Activated CD4-positive, alpha-beta memory T cell treated with anti-CD3 and anti-CD28 coated beads, Interleukin-2, amount 10 ng/mL, durations not matched to agents 7 days and 5 days (primary cell): ENCODE measurements at regions not wholly inside any gene's neighbourhood (a gene's known extent, or its start where the extent isn't known, plus 50 kb on each side); places are given as distances from the start of the nearest gene placed in this dataset.

Source experiments
- CTCF ChIA-PET: fragments of 350-600 bp; sonication (Branson Sonifier 250); formaldehyde crosslinking; loops from one replicate; lab custom pipeline; 2021; ENCODE audit warnings: antibody characterized with exemption, inconsistent platforms; lab: Charles Lee
- POLR2A ChIA-PET: fragments of 350-600 bp; sonication (Branson Sonifier 250); formaldehyde crosslinking; loops from one replicate; lab custom pipeline; 2021; ENCODE audit warnings: antibody characterized with exemption; lab: Charles Lee
- DNase-seq: peaks from one replicate; pipeline ENCODE4 v3.0.0-alpha.2; 2020
- H3K27ac Mint-ChIP-seq: one replicate; pipeline ENCODE4 v1.8.0; 2021; ENCODE audit warnings: mild to moderate bottlenecking, mixed read lengths
- H3K27me3 Mint-ChIP-seq: one replicate; pipeline ENCODE4 v1.8.0; 2021; ENCODE audit warnings: mixed read lengths
- H3K36me3 Mint-ChIP-seq: one replicate; pipeline ENCODE4 v1.8.0; 2021; ENCODE audit warnings: low read depth, mixed read lengths
- H3K4me1 Mint-ChIP-seq: one replicate; pipeline ENCODE4 v1.8.0; 2021; ENCODE audit warnings: mixed read lengths
- H3K4me3 Mint-ChIP-seq: one replicate; pipeline ENCODE4 v1.8.0; 2021; ENCODE audit warnings: mild to moderate bottlenecking, mixed read lengths
- H3K9me3 Mint-ChIP-seq: one replicate; pipeline ENCODE4 v1.8.0; 2021; ENCODE audit warnings: mixed read lengths

DNA sequence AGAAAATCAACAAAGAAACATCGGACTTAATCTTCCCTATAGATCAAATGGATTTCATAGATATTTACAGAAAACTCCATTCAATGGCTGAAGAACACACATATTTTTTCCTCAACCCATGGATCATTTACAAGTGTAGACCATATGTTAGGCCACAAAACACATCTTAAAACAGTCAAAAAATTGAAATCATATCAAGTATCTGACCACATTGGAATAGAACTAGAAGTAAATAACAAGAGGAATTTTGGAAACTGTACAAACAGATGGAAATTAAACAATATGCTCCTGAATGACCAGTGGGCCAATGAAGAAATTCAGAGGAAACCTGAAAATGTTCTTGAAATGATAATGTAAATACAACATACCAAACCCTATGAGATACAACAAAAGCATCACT, 323.1 kb upstream of the GPR149 start:
- Mint-ChIP-seq H3K36me3 (no peaks in the 10 kb centered on the region), H3K9me3 (no peaks in the 10 kb centered on the region), H3K27me3 (no peaks in the 10 kb centered on the region), H3K4me3 (no peak overlapping the region), H3K27ac (no peak overlapping the region), H3K4me1 (no peaks in the 10 kb centered on the region)
- DNase-seq: no peak
- ChIA-PET CTCF (no interaction called here), POLR2A (no interaction called here)

DNA sequence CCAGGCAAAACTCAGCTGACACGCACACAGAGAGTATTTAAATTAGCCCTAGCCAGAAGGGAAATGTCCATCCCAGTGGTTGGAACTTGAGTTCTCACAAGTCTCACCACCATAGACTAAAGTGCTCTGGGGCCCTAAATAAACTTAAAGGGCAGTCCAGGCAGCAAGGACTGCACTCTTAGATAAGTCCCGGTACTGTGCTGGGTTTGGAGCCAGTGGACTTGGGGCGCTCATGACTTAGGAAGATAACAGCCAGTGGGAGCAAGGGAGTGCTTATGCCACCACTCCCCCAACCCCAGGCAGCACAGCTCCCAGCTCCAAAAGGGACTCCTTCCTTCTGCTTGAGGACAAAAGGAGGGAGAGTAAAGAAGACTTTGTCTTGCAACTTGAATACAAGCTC, 319.5 kb upstream of the GPR149 start:
- Mint-ChIP-seq H3K36me3 (no peaks in the 10 kb centered on the region), H3K9me3 (no peaks in the 10 kb centered on the region)

DNA sequence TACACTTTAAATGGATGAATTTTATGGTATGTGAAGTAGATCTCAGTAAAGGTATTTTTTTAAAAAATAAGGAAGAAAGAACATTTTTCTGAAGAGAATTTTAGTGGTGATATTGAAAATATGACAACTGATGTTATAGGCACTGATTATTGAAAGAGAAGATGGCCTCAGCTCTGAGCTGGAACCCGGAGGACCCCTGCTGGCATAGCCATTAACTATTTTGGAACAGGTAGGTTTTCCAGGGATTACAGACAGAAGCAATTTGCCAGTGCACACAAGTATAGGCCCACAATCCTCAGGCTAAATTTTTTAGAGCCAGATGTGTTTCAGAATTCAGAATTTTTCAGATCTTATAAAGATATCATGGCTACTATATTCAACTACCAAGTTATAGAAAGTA, 315.9 kb upstream of the GPR149 start:
- POLR2A ChIA-PET: no interaction called here
- no peaks in the 10 kb centered on the region for H3K27me3 Mint-ChIP-seq
- H3K36me3 Mint-ChIP-seq: no peaks in the 10 kb centered on the region
- H3K4me3 Mint-ChIP-seq: no peak overlapping the region
- H3K27ac Mint-ChIP-seq: no peak overlapping the region
- no peak for DNase-seq
- no peaks in the 10 kb centered on the region for H3K4me1 Mint-ChIP-seq
- CTCF ChIA-PET: no interaction called here
- peaks cover 5% of the 10 kb centered on the region for H3K9me3 Mint-ChIP-seq

More for the DNA sequence above, 319.5 kb upstream of the GPR149 start:
- DNase-seq: no peak
- CTCF ChIA-PET: no interaction called here
- Mint-ChIP-seq H3K27me3 (no peaks in the 10 kb centered on the region), H3K4me3 (no peak overlapping the region), H3K4me1 (no peaks in the 10 kb centered on the region), H3K27ac (no peak overlapping the region)
- POLR2A ChIA-PET: no interaction called here

DNA sequence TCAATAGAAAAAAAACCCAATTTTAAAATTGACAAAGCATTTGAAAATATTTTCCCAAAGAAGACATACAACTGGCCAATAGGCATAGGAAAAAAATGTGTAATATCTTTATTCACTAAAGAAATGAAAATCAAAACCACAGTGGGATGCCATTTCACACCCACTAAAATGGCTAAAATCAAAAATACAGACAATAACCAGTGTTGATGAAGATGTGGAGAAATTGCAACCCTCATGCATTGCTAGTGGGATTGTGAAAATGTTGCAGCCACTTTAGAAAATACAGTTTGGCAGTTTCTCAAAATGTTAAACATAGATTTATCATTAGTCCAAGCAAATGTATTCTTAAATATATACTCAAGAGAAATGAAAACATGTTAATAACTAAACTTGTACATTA, 315.1 kb upstream of the GPR149 start:
- Mint-ChIP-seq H3K27ac (no peak overlapping the region), H3K27me3 (no peaks in the 10 kb centered on the region), H3K9me3 (peaks cover 5% of the 10 kb centered on the region), H3K36me3 (no peaks in the 10 kb centered on the region), H3K4me3 (no peak overlapping the region), H3K4me1 (no peaks in the 10 kb centered on the region)
- POLR2A ChIA-PET: no interaction called here
- CTCF ChIA-PET: no interaction called here
- DNase-seq: no peak

DNA sequence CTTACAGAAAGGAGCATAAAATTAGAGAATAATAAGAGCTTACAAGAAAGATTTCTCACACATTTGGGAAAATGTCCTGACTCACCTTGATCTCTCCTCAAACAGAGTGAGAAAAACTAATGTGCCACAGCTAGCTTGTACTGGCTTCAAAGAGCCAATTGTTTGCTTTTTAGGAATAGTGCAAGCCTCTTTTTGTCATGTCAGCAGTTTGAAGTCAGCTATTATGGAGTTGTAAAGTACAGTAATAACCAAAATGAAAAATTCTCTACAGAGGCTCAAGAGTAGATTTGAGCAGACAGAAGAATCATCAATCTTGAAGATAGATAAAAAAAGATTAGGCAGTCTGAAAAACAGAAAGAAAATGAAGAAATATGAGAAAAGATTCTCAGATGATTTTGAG, 313.4 kb upstream of the GPR149 start:
- POLR2A ChIA-PET: no interaction called here
- H3K27me3 Mint-ChIP-seq: no peaks in the 10 kb centered on the region
- no peak overlapping the region for H3K27ac Mint-ChIP-seq
- no peaks in the 10 kb centered on the region for H3K36me3 Mint-ChIP-seq
- no peaks in the 10 kb centered on the region for H3K4me1 Mint-ChIP-seq
- CTCF ChIA-PET: no interaction called here
- H3K4me3 Mint-ChIP-seq: no peak overlapping the region
- H3K9me3 Mint-ChIP-seq: peaks cover 7% of the 10 kb centered on the region
- no peak for DNase-seq

DNA sequence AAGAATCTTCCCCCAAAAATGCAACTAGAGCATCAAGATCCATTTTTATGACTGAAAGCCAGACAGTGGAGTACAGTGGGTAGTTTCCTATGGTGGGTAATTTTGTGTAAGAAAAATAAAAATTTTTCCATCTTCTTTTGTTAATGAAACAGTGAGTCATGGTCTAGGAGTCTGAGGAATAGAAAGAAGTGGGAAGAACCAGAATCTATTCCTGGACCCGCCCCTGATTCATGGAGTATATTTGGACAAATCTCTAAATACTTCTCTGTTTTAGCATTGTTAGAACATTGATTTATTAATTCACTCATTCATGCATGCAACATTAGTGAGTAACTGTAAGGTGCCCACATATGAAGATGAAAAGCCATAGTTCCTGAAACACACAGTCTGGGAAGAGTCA, 304.5 kb upstream of the GPR149 start:
- DNase-seq: no peak
- POLR2A ChIA-PET: no interaction called here
- no peaks in the 10 kb centered on the region for H3K27me3 Mint-ChIP-seq
- no peaks in the 10 kb centered on the region for H3K36me3 Mint-ChIP-seq
- CTCF ChIA-PET: no interaction called here
- no peak overlapping the region for H3K27ac Mint-ChIP-seq
- no peaks in the 10 kb centered on the region for H3K4me1 Mint-ChIP-seq
- no peak overlapping the region for H3K4me3 Mint-ChIP-seq
- H3K9me3 Mint-ChIP-seq: peaks cover 7% of the 10 kb centered on the region

DNA sequence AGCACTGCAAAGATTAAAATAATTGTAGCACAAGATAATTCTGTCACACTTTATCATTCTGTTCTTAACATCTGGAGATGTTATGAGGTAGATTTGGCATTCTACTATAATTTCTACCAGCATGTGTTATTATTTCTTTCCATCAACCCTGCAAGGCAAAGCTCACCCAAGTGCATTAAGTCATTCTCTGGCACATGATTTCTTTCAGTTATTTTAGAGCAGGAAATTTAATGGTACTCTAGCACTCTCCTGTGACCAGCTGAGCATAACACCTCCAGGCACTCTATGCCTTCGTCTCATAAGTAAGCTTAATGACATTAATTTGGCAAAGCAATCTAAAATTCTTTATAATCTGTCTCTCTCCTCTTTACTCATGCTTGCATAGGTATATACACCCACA, 300.2 kb upstream of the GPR149 start:
- Mint-ChIP-seq H3K4me3 (no peak overlapping the region), H3K36me3 (no peaks in the 10 kb centered on the region), H3K4me1 (no peaks in the 10 kb centered on the region), H3K27me3 (no peaks in the 10 kb centered on the region), H3K27ac (no peak overlapping the region), H3K9me3 (peaks cover 7% of the 10 kb centered on the region)
- CTCF ChIA-PET: no interaction called here
- POLR2A ChIA-PET: no interaction called here
- DNase-seq: no peak

DNA sequence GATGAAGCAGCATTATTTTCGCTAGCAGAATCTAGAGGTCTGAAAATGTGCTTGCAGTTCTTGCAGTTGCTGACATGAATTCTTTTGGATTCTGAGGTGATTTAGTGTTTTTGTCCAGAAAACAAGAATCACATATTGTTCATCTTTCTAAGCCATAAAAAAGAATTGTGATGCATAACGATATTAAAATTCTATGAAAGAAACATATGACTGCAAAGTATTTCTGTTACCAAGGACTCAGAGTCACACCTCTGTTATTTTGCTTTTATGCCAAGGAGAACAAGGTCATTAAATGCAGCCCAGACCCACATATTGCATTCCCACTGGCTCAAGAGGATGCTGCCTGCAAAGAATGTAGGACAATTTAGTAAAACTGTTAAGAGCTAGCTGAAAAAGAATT, 299.8 kb upstream of the GPR149 start:
- DNase-seq: no peak
- ChIA-PET CTCF (no interaction called here), POLR2A (no interaction called here)
- Mint-ChIP-seq H3K4me3 (no peak overlapping the region), H3K4me1 (no peaks in the 10 kb centered on the region), H3K27ac (no peak overlapping the region), H3K36me3 (no peaks in the 10 kb centered on the region), H3K9me3 (peaks cover 7% of the 10 kb centered on the region), H3K27me3 (no peaks in the 10 kb centered on the region)

DNA sequence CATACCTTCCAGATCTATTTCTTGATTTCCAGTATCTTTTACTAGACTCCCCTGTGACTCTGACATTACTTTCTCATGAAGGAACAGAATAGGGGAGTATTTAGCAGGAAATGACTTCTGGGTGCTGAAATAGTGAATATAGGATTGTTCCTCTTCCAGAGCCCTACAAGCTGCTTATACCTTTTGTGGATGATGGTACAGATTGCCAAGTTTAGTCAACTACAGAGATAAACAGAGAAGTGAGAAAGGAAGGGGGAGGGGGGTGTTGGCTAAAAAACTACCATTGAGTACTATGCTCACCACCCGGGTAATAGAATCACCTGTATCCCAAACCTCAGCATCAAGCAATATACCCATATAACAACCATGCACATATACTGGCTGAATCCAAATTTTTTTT, 298.3 kb upstream of the GPR149 start:
- no peaks in the 10 kb centered on the region for H3K36me3 Mint-ChIP-seq
- no peaks in the 10 kb centered on the region for H3K27me3 Mint-ChIP-seq
- no peaks in the 10 kb centered on the region for H3K4me1 Mint-ChIP-seq
- no peak for DNase-seq
- H3K9me3 Mint-ChIP-seq: peaks cover 7% of the 10 kb centered on the region
- H3K4me3 Mint-ChIP-seq: no peak overlapping the region
- ChIA-PET POLR2A (no interaction called here), CTCF (no interaction called here)
- H3K27ac Mint-ChIP-seq: no peak overlapping the region

DNA sequence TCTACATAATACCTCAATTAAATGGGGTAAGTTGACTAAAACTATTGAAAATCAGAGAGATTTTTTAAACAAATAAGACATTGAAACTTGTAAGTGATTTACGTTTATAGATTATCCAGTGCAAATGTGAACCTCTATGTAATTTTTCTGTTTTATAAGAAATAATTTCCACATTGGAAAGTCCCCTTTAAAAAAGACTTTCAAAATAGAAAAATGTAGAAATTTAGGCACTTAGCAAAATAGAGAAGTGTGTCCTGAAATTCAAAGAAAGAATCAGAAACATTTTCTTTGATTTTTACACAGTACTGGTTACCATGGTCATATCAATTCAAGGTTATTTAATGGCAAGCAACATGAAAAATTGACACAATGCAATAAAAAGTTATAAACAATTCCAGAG, 290.9 kb upstream of the GPR149 start:
- ChIA-PET CTCF (no interaction called here), POLR2A (no interaction called here)
- no peaks in the 10 kb centered on the region for H3K36me3 Mint-ChIP-seq
- DNase-seq: no peak
- no peaks in the 10 kb centered on the region for H3K4me1 Mint-ChIP-seq
- no peak overlapping the region for H3K4me3 Mint-ChIP-seq
- no peaks in the 10 kb centered on the region for H3K27me3 Mint-ChIP-seq
- H3K27ac Mint-ChIP-seq: no peak overlapping the region
- peaks cover 4% of the 10 kb centered on the region for H3K9me3 Mint-ChIP-seq

DNA sequence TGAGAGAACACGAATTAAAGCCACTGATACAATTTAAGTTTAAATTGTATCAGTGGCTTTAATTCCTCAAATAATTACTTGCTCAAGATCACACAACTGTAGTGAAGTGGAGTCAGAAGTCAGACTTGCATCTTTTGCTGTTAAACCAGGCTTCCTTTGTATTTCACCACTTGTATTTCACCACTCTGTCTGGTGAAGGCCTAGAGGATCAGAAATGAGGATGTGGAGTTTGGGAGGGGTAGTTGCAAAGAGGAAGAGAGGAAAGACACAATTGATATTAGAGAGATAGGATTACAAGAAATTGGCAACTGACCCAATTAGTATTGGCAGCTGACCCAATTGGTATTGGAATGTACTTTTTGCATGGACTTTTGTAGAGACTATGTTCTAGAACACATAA, 288.1 kb upstream of the GPR149 start:
- ChIA-PET CTCF (no interaction called here), POLR2A (no interaction called here)
- no peak for DNase-seq

DNA sequence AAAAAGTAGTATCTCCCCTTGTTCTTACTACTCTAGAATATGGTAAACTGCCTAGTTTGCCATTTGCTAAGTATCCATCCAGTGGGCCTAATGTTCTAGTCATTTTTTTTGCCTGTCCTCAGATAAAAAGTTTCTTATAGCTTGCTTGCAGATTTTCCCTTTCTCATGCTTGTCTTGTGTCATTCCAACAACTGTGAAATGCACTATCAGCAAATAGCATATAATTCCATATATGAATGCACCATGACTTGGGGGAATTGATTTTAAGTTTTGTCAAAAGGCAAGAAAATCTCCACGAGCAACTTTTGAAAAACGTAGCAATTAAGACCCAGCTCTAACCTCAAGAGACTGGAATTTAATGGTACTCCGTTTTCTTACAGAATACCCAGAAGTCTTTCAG, 286.2 kb upstream of the GPR149 start:
- Mint-ChIP-seq H3K4me3 (no peak overlapping the region), H3K9me3 (no peaks in the 10 kb centered on the region), H3K36me3 (no peaks in the 10 kb centered on the region), H3K27me3 (no peaks in the 10 kb centered on the region), H3K27ac (no peak overlapping the region), H3K4me1 (no peaks in the 10 kb centered on the region)
- no peak for DNase-seq
- CTCF ChIA-PET: no interaction called here
- POLR2A ChIA-PET: no interaction called here

More for the DNA sequence above, 288.1 kb upstream of the GPR149 start:
- no peak overlapping the region for H3K27ac Mint-ChIP-seq
- H3K27me3 Mint-ChIP-seq: no peaks in the 10 kb centered on the region
- peaks cover 4% of the 10 kb centered on the region for H3K9me3 Mint-ChIP-seq
- no peaks in the 10 kb centered on the region for H3K36me3 Mint-ChIP-seq
- no peaks in the 10 kb centered on the region for H3K4me1 Mint-ChIP-seq
- H3K4me3 Mint-ChIP-seq: no peak overlapping the region

DNA sequence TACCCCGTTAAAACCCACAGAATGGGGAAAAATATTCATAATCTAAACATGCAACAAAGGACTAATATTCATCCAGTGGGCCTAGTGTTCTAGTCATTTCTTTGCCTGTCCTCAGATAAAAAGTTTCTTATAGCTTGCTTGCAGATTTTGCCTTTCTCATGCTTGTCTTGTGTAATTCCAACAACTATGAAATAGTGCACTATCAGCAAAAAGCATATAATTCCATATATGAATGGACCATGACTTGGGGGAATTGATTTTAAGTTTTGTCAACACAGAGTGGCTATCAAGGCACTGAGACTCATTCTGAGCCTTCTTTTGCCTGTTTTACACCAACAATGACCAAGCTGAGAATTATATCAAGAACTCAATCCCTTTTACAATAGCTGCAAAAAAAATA, 278.6 kb upstream of the GPR149 start:
- no peak overlapping the region for H3K4me3 Mint-ChIP-seq
- H3K27me3 Mint-ChIP-seq: no peaks in the 10 kb centered on the region
- no peak overlapping the region for H3K27ac Mint-ChIP-seq
- DNase-seq: no peak
- ChIA-PET CTCF (no interaction called here), POLR2A (no interaction called here)
- H3K4me1 Mint-ChIP-seq: no peaks in the 10 kb centered on the region
- no peaks in the 10 kb centered on the region for H3K36me3 Mint-ChIP-seq
- no peaks in the 10 kb centered on the region for H3K9me3 Mint-ChIP-seq

DNA sequence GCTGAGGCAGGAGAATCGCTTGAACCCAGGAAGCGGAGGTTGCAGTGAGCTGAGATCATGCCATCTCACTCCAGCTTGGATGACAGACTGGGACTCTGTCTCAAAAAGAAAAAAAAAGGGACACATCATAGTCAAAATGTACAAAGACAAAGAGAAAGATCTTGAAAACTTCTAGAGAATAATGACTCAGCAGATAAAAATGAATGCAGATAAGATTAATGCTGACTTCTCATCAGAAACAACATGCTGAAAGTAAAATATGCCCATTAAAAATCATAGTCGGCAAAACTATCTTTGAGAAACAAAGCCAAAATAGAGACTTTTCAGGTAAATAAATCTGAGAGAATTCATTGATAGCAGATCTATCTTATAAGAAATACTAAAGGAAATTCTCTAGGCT, 271.1 kb upstream of the GPR149 start:
- Mint-ChIP-seq H3K27me3 (no peaks in the 10 kb centered on the region), H3K9me3 (peaks cover 2% of the 10 kb centered on the region), H3K4me3 (no peak overlapping the region), H3K27ac (no peak overlapping the region), H3K36me3 (no peaks in the 10 kb centered on the region), H3K4me1 (no peaks in the 10 kb centered on the region)
- ChIA-PET POLR2A (no interaction called here), CTCF (no interaction called here)
- no peak for DNase-seq

DNA sequence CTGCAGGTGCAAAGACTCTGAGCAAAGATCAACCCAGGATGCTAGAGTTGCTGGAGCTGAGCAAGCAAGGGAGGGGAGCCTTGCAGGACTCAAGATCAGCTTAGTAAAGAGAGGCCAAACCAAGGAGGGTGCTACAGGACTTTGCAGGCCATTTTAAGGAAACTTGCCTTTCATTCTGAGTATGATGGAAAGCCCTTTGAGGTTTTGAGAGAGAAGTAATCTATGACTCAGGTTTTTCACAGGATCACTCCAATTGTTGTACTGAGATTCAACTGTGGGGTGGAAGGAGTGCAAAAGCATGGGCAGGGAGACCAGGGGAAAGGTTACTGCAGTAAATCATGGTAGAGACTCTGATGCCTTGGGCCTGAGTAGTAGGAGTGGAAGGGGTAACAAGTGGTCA, 260.4 kb upstream of the GPR149 start:
- CTCF ChIA-PET: no interaction called here
- Mint-ChIP-seq H3K36me3 (no peaks in the 10 kb centered on the region), H3K27ac (no peak overlapping the region), H3K4me3 (no peak overlapping the region), H3K27me3 (no peaks in the 10 kb centered on the region), H3K9me3 (peaks cover 2% of the 10 kb centered on the region), H3K4me1 (no peaks in the 10 kb centered on the region)
- no peak for DNase-seq
- POLR2A ChIA-PET: no interaction called here
